ENCODE measurements at regions not wholly inside any gene's neighbourhood (a gene's known extent, or its start where the extent isn't known, plus 50 kb on each side); places are given as distances from the start of the nearest gene placed in this dataset.

DNA sequence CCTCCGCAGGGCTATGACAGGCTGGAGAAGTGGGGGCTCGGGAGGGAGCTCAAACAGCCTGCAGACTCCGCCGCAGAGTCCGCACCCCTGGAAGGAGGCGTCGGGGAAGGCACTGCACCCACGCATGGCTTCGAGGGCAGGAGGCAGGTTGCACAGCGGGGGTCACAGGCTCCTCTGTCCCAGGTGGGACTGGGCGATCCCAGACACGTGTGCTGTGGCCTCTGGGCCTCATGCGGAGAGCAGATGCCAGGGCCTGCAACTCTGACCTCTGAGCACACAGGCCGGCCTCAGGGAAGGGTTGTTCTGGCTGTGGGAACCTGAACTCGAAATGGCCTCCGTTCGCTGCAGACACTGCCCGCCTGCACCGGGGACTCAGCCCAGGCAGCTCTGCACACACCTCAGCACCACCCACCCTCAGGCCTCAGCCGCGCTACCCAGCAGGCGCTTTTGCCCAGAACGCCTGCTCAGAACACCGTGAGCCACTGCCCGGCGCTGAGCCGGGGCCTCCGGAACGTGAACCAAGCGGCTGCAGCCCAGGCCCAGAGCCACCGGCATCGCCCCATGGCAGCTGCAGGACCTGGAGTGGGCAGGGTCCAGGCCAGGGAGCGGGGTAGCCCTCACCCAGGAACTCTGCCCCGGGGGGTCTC is 71.8 kb upstream of the ADGRA1 start:
- WGBS, 2 donors (ENCODE audit: low coverage in 1 of 2) = 91% methylated on average over 28 of the region's 34 CpGs; no CpG with 5 or more reads in 1 of the 2 donors

GRCh38 chr10:133015321-133015720 is 72.4 kb upstream of the ADGRA1 start:
- TF ChIP-seq POLR2A (IDR thresholded peaks at IDR 0.05) (no peak), CTCF (IDR thresholded peaks at IDR 0.05) (no peak), EP300 (IDR thresholded peaks at IDR 0.05; ENCODE audit: low read depth) (no peak), POLR2AphosphoS5 (IDR thresholded peaks at IDR 0.05) (no peak)
- Histone ChIP-seq H3K4me3 (no peak overlapping the region), H3K27me3 (no peaks in the 10 kb centered on the region), H3K4me1 (no peaks in the 10 kb centered on the region), H3K27ac (no peak overlapping the region), H3K9me3 (no peaks in the 10 kb centered on the region), H3K36me3 (no peaks in the 10 kb centered on the region)
- in situ Hi-C loops (cut with MboI; ENCODE audit: low pct_ligation_motif_present in 1 of 4, low pct_unique_long_range_greater_than_20kb in 1 of 4, low sequenced_read_pairs in 3 of 4) (no loop called here), intact Hi-C loops (cut with DNase I; ENCODE audit: low total_unique reads) (no loop called here)
- 77 to 98% methylated on average over 5 to 18 of the region's 18 CpGs for WGBS, 2 donors (ENCODE audit: low coverage in 1 of 2)
- DNase-seq = no peak

More for the DNA sequence above, 71.8 kb upstream of the ADGRA1 start:
- no peaks in the 10 kb centered on the region for H3K36me3 ChIP-seq
- intact Hi-C loops (cut with DNase I; ENCODE audit: low total_unique reads) = no loop called here
- no peaks in the 10 kb centered on the region for H3K27me3 ChIP-seq
- no peak for DNase-seq
- H3K27ac ChIP-seq = no peak overlapping the region
- no peak for TF ChIP-seq EP300 (IDR thresholded peaks at IDR 0.05; ENCODE audit: low read depth)
- no peak for TF ChIP-seq POLR2A (IDR thresholded peaks at IDR 0.05)
- TF ChIP-seq POLR2AphosphoS5 (IDR thresholded peaks at IDR 0.05) = no peak
- no peak for TF ChIP-seq CTCF (IDR thresholded peaks at IDR 0.05)
- no peak overlapping the region for H3K4me3 ChIP-seq
- no peaks in the 10 kb centered on the region for H3K4me1 ChIP-seq
- in situ Hi-C loops (cut with MboI; ENCODE audit: low pct_ligation_motif_present in 1 of 4, low pct_unique_long_range_greater_than_20kb in 1 of 4, low sequenced_read_pairs in 3 of 4) = no loop called here
- no peaks in the 10 kb centered on the region for H3K9me3 ChIP-seq

DNA sequence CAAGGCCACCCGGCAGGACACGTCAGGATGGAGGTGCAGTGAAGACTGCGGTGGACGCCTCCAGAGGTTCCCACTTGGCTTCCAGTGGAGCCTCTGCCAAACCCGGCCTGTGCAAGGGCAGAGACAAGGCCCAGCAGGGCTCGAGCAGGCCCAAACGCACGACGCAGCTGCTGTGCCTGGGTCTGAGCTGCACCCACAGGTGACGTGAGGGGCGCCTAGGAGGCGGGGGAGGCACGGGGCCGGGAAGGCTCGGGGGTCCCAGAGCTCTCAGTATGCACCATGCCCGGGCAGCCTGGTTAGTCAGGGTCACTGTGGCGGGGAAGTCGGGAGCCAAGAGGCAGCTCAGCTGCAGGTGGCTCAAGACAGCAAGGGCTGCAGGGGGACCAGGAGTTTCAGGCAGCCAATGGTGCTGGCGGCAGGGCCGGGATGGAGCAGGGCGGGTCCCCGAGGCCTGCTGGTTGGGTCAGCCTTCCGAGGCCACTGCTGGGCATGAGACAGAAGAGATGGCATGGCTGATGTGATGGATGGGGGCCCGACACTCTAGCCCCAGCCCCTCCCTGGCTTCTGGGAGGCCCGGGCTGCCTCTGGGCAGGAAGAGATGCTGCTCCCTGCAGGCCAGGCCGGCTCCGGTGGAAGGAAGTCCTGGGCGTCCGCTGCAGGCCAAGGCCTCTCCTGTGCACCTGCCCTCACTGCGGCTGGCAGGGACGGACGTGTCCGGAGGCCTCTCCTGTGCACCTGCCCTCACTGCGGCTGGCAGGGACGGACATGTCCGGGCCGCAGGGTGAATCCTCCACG is 72.2 kb upstream of the CFAP46 start:
- H3K4me3 ChIP-seq = no peak overlapping the region
- 83% methylated on average over 35 of the region's 38 CpGs; no CpG with 5 or more reads in 1 of the 2 donors for WGBS, 2 donors (ENCODE audit: low coverage in 1 of 2)
- no peak for DNase-seq

More for the DNA sequence above, 72.2 kb upstream of the CFAP46 start:
- peaks cover 0 to 5% (median 2%) of the 10 kb centered on the region in 4 donors for H3K4me1 ChIP-seq
- no peak overlapping the region for H3K27ac ChIP-seq
- intact Hi-C loops (cut with DNase I; ENCODE audit: low total_unique reads) = no loop called here
- no peaks in the 10 kb centered on the region for H3K27me3 ChIP-seq
- TF ChIP-seq POLR2AphosphoS5 (IDR thresholded peaks at IDR 0.05) (no peak), CTCF (IDR thresholded peaks at IDR 0.05) (no peak), EP300 (IDR thresholded peaks at IDR 0.05; ENCODE audit: low read depth) (no peak), POLR2A (IDR thresholded peaks at IDR 0.05) (no peak)
- no peaks in the 10 kb centered on the region for H3K9me3 ChIP-seq
- no peaks in the 10 kb centered on the region for H3K36me3 ChIP-seq
- in situ Hi-C loops (cut with MboI; ENCODE audit: low pct_ligation_motif_present in 1 of 4, low pct_unique_long_range_greater_than_20kb in 1 of 4, low sequenced_read_pairs in 3 of 4) = no loop called here
